Frontal cortex (tissue), 3 donors: ENCODE measurements at regions not wholly inside any gene's neighbourhood (a gene's known extent, or its start where the extent isn't known, plus 50 kb on each side); places are given as distances from the start of the nearest gene placed in this dataset.

ENCODE experiments used
- DNase-seq, 2 donors: peaks; one replicate each; pipeline ENCODE4 v3.0.0; 2012; ENCODE audit warnings: low spot score in 2 of 2
- FAIRE-seq: peaks from 2 replicates; lab custom pipeline; 2012; peaks lifted over from hg19 to GRCh38; lab: Jason Lieb, UNC
- donor health status: control.
- donor health status: control.
- donor health status: control.

DNA sequence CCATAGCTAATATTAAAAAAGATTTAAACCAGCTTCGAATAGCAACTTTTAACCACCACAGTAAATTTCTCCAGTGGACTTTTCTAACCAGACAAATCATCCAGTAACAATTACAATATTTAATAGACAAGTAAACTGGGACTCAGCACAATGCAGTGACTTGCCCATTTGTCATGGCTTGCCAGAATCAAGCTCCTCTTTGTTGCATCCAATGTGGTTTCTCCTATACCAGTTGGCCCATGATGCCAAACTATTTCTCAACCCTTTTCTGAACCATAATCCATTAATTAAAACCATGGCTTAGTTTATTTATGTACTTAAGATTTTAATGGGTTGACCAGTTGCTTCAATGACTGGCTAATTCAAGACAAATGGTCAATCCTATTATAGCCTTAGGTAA is 64.4 kb downstream of the DIO2 start:
- FAIRE-seq = no peak
- no peak for DNase-seq

DNA sequence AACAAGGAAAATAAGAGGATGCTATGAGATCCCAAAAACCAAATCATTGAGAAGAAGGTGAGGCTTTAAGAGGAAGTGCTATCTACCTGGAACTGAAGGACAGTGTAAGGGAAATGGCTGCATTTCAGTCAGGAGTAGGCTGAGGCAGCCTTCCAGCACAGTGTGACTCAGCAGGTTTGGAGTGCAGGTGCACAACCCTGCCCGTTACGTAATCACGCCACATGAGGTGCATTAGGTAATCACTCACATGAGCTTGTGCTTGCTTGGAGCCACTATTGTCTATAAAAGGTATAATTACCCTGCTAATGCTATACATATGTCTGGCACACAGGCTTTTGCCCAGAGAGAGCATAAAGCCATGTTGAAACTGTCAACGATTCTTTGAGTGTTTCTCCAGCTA is 74.9 kb downstream of the DIO2 start:
- DNase-seq (no peak), FAIRE-seq (no peak)

DNA sequence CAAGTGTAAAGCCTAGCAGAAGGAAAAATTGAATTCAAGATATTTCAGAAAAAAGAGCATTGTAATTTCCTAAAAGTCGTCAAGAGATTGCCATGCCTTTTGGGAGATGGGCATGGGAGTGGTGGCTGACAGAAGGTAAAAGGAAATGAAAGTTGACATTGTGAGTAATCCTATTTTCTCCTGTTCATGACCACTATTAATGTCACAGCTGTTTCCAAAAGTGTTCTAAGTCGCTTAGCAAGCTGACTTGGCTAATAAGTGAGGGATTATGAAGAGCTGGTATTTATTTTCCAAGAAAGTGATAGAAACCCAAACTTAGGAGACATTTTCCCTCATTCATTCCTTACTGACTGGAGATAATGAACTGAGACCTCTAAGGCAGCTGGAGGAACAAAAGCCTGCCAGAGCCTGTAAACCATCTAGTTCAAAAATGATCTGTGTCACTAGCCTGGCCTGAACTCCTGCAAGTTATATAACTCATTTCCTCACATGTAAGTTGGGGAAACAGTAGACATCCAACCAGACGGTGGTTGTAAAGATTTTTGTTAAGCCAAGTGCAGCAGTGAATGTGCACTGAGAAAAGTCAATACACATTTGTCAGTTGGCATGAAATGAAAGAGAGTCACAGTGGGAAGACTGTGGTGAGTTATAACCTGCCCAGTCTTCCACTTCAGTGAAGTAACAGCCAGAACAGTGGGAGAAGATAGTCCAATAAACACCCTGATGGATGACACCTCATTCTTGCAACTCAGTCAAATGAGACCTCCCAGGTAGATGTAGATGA is 75.8 kb downstream of the DIO2 start:
- no peak for DNase-seq
- FAIRE-seq = no peak

DNA sequence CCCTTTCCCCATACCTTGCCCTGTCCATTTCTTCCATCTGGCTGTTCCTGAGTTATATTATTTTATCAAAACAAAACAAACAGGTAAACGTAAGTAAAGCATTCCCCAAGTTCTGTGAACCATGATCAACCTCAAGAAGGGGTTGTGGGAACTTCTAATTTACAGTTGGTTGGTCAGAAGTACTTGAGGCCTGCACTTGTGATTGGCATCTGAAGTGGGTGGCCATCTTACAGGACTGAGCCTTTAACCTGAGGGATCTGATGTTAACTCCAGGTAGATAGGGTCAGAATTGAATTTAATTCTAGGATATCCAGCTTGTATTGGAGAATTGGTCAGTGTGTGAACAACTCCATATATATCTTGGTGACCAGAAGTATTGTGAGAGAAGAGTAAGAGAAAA is 77.0 kb downstream of the DIO2 start:
- FAIRE-seq = no peak
- no peak for DNase-seq

DNA sequence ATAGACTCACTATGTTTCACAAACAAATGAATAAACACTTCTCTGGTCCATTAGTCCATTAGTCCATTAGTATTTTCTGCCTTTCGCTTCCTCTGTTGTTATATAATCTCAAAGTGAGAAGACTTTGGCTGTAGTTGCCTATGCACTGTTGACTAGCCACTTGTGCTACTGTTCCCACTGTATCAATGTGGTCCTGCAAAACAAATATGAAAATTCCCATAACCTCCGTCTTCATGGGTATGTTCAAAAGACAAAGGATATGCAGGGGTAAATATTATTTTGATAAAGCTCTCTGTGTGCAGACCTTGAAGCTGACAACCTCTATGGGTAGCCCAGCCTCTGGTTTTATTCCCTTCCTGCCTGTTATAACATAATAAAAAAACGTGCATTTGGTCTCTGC is 77.8 kb downstream of the DIO2 start:
- FAIRE-seq (no peak), DNase-seq (no peak)

DNA sequence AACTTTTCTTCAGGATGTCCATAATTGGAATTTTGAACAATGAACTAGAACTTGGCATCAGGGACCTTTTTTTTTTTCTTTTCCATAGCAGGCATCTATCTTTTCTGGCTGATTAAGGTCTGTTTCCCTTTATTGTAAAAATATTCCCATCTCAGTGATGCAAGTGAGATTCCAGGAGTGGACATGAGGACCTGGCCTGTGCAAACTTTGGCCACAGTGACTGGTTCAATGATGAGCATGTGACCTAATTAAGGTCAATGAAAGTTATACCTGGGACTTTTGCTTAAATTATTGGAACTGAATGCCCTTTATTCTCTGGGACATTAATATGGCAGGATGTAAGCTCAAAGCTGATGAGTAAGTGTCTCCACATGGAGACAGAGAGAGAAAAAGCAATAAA is 83.8 kb downstream of the DIO2 start:
- no peak for FAIRE-seq
- DNase-seq = no peak

DNA sequence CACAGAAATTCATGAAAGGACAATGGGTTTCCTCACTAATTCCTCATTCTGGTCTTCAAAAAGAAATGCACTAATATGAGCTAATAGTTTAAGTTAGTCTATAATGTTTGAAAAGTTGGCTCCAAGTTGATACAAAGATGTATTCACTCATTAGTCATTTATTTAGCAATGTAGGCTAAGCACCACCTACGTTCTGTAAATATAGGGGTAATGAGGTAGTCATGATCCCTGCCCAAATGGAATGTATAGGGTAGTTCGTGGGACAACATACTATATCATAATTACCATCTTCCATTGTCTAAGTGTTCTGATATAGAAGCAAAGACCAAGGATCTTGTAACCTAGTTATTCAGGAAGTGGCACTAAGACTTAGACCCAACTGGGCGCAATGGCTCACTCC is 86.5 kb downstream of the DIO2 start:
- DNase-seq (no peak), FAIRE-seq (no peak)

DNA sequence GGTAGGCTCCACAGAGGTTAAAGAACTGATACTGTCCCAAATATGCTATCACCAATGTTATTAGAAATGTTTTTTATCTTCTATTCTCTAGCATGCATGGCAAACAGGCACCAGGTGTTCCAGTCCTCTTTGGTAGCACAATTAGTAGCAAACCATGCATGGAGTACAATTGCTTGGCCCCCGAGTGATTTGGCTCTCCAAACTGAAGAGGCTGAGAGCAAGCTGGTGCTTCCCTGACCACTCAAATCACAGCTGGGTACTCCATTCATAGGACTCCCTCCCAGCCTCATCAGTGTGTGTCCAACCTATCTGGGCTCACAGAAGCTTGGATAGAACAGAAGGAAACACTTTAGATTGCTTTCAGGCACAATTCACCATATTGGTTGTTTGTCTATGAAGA is 93.4 kb downstream of the DIO2 start:
- DNase-seq (no peak), FAIRE-seq (no peak)

DNA sequence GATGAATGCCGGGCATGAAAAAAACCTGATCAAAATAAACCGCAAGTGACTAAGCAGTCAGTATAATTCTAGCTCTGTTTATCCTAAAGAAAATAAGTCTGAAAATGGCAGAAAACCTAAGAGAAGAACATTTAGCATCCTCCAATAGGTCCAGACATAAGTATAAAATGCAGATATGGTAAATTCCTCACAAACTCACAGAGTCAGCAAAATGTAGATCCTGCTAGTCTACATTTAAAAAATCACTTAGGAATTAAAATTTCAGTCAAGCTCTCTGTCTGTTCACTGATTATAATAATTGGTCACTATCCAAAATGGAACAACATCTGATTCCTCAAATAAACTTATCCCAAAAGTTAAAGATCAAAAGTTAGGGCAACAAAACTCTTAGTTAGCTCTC is 95.1 kb downstream of the DIO2 start:
- no peak for FAIRE-seq
- DNase-seq = no peak

DNA sequence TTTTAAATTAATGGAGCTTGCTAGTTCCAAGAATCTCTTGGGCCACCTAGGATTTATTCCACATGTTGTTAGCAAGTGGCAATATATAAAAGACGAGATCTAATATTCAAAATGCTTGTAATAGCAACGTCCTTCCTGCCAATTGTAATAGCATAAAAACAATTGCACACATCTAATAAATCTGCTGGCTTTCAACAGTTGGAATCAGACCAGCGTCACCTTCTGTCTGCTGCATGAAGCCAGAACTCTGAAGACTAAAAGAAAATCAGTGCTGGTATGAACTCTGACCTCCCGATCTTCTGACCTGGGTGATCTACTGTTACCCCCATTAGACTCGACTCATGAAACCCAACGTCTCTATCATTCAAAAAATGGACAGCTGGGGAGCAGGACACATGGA is 100.6 kb downstream of the DIO2 start:
- FAIRE-seq = no peak

DNA sequence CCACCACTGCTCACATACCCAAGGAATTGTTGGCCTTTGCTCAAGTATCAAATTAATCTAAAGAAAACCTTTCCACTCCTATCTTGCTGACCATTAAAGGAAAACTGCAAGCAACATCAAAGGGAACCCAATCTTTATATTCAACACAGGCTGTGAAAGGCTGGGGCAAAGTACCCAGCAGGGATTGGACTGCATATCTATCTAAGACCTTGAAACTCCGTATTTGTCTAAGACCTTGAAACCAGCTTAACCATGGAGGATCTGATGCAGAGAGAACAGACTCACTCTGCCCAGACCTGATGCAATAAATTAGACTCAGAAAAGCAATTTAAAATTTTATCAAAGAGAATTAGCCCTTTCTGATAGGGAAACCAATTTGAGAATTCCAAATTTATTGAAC is 102.2 kb downstream of the DIO2 start:
- DNase-seq = no peak
- no peak for FAIRE-seq

More for the DNA sequence above, 100.6 kb downstream of the DIO2 start:
- no peak for DNase-seq

DNA sequence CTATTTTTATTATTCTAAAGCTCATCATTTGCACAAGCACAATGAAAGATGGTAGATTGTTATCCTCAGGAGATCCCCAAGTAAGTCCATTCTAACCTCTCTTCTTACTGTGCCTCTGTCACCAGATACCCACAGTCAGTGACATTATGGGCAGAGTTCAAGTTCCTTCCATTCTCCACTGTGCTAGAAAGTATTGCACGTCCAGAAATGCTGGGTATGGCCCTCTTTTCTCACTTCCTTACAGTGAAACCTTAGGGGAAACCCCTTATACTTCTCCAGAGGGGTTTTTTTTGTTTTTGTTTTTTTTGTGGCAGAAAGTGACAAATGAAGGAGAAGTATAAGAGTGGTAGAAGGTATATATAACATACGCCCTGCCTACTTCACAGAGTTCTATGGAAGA is 102.9 kb downstream of the DIO2 start:
- no peak for FAIRE-seq
- DNase-seq = no peak

DNA sequence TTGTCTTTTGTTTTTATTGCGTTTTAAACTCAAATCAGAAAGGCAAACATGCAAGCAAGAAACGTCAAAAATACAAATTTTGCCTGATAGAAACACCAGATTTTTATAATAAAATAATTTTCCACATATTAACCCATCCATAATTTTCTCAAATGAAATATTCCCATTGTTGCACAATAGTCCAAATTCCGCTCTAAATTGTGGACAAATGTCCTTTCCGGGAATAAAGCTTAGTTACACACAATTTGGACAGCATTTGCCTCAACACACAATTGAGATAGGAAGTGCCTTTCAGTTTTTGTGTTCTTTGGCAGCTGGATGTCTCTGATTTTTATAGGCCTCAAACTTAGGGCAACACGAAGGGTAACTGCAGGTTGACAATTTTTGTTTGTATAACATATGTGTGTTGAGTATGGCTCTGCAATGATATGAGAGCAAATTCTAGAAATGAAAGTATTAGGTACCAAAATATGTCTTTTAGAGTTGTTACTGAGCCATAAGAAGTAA is 105.8 kb downstream of the DIO2 start:
- DNase-seq (no peak), FAIRE-seq (no peak)

DNA sequence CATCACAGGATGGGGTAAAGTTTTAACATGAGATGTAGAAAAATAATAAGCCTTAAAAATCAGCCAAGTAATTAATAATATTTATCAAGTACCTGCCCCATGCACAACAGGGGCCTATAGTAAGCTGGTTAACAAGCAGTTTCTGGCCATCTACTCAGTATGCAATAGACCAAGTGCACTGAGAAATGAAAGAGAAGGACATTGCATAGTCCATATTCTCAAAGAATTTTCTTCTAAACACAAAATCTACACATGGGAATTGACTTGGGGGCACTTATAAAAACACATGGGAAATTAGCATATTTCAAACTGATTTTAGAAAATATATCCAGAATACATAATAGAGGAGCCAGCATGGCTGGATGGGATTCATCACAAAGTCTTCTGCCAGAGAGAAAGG is 109.5 kb downstream of the DIO2 start:
- FAIRE-seq (no peak), DNase-seq (no peak)

DNA sequence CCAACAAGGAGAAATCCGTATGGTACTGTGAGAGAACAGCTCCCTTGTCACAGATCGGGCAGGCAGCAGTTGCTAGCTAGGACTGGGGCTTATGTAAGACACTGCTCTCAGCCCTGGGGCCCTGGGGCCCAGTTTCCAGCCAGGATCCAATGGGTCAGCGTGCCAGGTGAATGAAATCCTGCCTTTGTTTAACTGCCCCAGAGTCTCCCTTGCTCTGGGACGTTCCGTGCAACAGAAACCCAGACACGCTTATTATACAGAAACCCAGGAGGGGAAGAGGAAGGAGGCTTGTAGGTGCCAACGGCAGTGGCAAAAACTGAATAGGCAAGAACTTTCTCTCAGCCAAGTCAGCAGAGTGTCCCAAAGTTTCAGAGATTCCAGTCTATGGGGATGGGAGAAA is 110.6 kb downstream of the DIO2 start:
- no peak for DNase-seq
- no peak for FAIRE-seq

DNA sequence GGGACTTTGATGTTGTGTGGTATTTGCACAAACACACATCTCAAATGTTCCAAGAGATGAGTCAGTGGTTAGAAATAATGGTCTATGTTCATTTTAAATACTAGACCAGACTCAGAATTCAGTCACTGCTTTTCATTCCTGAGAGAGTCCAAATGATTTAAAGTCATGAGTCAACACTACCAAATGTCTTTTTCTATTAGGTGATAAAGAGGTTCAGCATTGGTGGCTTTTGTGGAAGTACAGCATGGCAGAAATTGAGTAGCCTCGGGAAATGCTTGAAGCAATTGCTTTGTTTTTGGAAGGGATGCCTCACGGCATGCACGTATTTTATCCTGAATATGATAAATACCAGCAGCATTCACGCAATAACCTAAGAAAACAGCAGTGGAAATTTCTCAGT is 115.7 kb downstream of the DIO2 start:
- no peak for FAIRE-seq
- DNase-seq = no peak

DNA sequence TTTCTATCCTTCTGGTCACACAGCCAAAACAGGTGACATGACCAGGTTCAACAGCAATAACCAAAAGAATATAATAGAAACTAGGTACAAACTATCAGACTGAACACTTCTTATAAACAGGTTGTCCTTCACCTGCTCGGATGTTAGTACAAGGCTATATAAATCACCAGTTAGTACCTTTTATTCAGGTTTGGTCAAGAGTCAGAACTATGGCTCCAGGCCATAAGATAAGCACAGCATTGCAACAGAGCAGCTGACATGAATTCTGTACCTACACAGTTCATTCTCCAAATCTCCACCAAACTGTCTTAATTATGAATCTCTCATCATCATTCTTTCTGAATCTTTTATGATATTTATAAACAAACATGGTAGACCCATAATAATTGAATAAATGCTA is 123.9 kb downstream of the DIO2 start:
- no peak for DNase-seq

DNA sequence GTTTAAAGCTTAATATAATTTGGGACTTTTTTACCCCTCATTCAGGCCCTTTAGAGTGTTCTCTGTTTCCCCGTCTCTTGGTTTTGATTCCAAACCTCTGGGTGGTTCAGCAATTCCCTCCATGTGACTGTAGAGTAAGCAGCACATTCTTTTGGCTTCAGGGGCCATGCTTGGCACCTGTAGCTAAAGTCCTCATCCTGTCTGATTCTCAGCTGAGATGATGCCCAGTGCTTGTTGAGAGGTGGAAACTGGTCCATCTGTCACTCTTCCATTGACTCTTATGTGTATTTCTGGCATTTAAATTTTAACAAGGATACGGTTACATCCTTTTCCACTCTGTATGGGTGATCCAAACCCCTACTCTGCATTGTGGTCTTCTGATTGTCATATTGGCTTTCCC is 127.1 kb downstream of the DIO2 start:
- no peak for FAIRE-seq
- no peak for DNase-seq

More for the DNA sequence above, 123.9 kb downstream of the DIO2 start:
- FAIRE-seq = no peak

DNA sequence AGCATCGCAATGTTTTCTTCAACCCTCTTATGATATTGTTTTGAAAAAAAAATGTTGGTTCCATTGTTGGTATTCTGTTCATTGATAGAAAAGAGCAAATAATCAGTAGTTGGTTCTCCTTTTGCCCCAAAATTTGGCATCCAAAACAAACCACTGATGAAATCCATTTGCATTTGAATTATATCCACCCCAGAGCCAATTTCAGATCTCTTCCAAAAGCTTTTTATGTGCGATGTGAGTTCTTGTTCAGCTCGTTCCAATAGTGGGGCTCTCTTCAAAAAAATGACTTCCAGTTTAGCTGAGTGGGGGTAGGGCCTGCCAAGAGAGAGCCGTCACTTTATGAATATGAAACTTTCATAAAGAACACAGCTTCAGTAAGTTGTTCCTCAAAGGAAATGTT is 130.7 kb downstream of the DIO2 start:
- DNase-seq (no peak), FAIRE-seq (no peak)

DNA sequence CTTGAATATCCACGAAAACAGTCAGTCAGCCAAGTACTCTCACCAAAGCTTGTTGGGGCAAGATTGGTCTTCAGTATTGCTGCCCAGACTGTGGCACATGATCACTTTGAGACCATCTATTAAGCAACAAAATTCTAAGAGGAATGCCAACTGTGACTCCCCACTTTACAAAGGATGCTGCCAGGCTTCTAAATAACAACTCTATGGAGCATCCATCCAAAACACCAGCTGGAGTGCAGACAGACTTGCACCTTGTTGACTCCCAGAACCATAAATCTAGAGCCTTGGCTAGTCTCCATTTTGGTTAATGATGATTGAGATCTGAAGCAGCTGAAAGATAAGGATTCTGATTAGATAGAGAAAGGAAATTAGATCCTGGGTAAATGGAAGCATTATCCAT is 132.8 kb downstream of the DIO2 start:
- DNase-seq (no peak), FAIRE-seq (no peak)

DNA sequence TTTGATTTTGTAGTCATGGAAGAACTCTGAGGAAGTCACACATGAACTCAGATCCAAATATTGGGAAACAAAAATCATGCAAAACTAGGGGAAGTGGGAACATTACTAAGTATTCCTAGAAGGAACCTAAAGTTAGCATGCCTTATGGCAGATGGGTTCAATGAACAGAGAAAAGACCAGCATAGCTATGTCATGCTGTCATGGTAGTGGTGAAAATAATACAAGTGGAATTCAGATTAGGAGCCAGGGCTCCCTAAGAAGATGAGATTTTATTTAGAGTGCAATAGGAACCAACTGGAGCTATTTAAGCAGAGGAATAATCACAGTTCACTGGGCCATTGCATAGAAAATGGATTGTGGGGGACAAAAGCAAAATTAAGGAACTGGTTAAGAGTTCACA is 134.0 kb downstream of the DIO2 start:
- DNase-seq (no peak), FAIRE-seq (no peak)

DNA sequence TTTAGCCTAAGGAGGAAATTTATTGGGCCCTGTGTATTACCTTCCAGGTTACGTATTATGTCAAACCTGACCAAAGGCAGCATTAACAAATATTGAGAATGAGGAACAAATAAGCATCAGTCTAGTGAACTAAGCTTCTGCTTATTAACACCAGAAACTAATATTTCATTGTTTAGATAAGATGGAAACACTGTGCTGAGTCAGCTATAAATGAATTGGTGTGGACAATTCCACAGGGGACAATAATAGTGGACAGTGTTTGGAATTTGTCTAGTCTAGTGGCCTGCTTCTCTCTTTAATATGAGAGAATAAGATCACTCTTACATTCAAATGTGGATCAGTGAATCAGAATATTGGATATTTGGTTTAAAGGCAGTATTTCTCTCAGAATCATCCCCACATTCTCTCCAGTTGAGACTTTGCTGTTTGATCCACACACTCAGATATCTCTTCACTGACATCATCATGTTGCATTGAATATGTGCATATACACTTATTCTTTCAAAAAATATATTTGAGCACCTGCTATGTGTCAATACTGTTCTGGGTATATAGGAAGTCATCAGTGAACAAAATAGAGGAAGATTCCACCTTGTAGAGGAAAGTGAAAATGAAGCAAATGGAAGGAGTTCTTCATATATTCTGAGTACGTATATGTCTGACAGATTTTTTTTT is 136.3 kb downstream of the DIO2 start:
- FAIRE-seq (no peak), DNase-seq (no peak)
